ENCODE measurements at regions not wholly inside any gene's neighbourhood (a gene's known extent, or its start where the extent isn't known, plus 50 kb on each side); places are given as distances from the start of the nearest gene placed in this dataset.
"Not testable (repeated sequence)": the region's sequence is repeated elsewhere in the genome, so short reads cannot be mapped to it uniquely, and the experiment has no call there.

GRCh38 chr1:189220750-189221149, 1256.9 kb downstream of the BRINP3 start:
- DNase-seq = no peak
- H3K27ac ChIP-seq (ENCODE audit: low read length) = no peak overlapping the region
- no peaks in the 10 kb centered on the region for H3K36me3 ChIP-seq (ENCODE audit: control insufficient read depth, insufficient read depth, low read length)
- no peak overlapping the region for H3K4me3 ChIP-seq (ENCODE audit: low read length)
- no peaks in the 10 kb centered on the region for H3K9me3 ChIP-seq (replicated peaks; ENCODE audit: control insufficient read depth, low read depth, low read length)
- WGBS (ENCODE audit: insufficient coverage) = no CpG with 5 or more reads among the region's 1 CpG
- no peaks in the 10 kb centered on the region for H3K27me3 ChIP-seq (ENCODE audit: control insufficient read depth, insufficient read depth, low read length)
- no peaks in the 10 kb centered on the region for H3K4me1 ChIP-seq (ENCODE audit: control insufficient read depth, insufficient read depth, low read length)

GRCh38 chr1:189225794-189226145, 1251.9 kb downstream of the BRINP3 start:
- not testable (repeated sequence) for H3K27me3 ChIP-seq (ENCODE audit: control insufficient read depth, insufficient read depth, low read length); DNase-seq; H3K9me3 ChIP-seq (replicated peaks; ENCODE audit: control insufficient read depth, low read depth, low read length); H3K27ac ChIP-seq (ENCODE audit: low read length); H3K4me3 ChIP-seq (ENCODE audit: low read length); H3K4me1 ChIP-seq (ENCODE audit: control insufficient read depth, insufficient read depth, low read length); H3K36me3 ChIP-seq (ENCODE audit: control insufficient read depth, insufficient read depth, low read length)
- 94% methylated on average over 20 of the region's 28 CpGs for WGBS (ENCODE audit: insufficient coverage)

GRCh38 chr1:189226779-189227178, 1250.9 kb downstream of the BRINP3 start:
- WGBS (ENCODE audit: insufficient coverage) = 71% methylated on average over 1 of the region's 1 CpG
- Histone ChIP-seq H3K9me3 (replicated peaks; ENCODE audit: control insufficient read depth, low read depth, low read length) (no peaks in the 10 kb centered on the region), H3K36me3 (ENCODE audit: control insufficient read depth, insufficient read depth, low read length) (no peaks in the 10 kb centered on the region), H3K4me1 (ENCODE audit: control insufficient read depth, insufficient read depth, low read length) (no peaks in the 10 kb centered on the region), H3K27ac (ENCODE audit: low read length) (no peak overlapping the region), H3K4me3 (ENCODE audit: low read length) (no peak overlapping the region), H3K27me3 (ENCODE audit: control insufficient read depth, insufficient read depth, low read length) (no peaks in the 10 kb centered on the region)
- no peak for DNase-seq

- no peak for DNase-seq
- Histone ChIP-seq H3K4me1 (ENCODE audit: control insufficient read depth, insufficient read depth, low read length) (no peaks in the 10 kb centered on the region), H3K27ac (ENCODE audit: low read length) (no peak overlapping the region), H3K4me3 (ENCODE audit: low read length) (no peak overlapping the region), H3K27me3 (ENCODE audit: control insufficient read depth, insufficient read depth, low read length) (no peaks in the 10 kb centered on the region), H3K36me3 (ENCODE audit: control insufficient read depth, insufficient read depth, low read length) (no peaks in the 10 kb centered on the region), H3K9me3 (replicated peaks; ENCODE audit: control insufficient read depth, low read depth, low read length) (no peaks in the 10 kb centered on the region)
- WGBS (ENCODE audit: insufficient coverage) = 87% methylated on average over 3 of the region's 3 CpGs
These were observed 1240.7 kb downstream of the BRINP3 start for GRCh38 chr1:189237008-189237407.

GRCh38 chr1:189253601-189254350, 1223.9 kb downstream of the BRINP3 start:
- Histone ChIP-seq H3K27me3 (ENCODE audit: control insufficient read depth, insufficient read depth, low read length) (no peaks in the 10 kb centered on the region), H3K36me3 (ENCODE audit: control insufficient read depth, insufficient read depth, low read length) (no peaks in the 10 kb centered on the region), H3K9me3 (replicated peaks; ENCODE audit: control insufficient read depth, low read depth, low read length) (no peaks in the 10 kb centered on the region), H3K4me1 (ENCODE audit: control insufficient read depth, insufficient read depth, low read length) (no peaks in the 10 kb centered on the region), H3K27ac (ENCODE audit: low read length) (no peak overlapping the region), H3K4me3 (ENCODE audit: low read length) (no peak overlapping the region)
- no peak for DNase-seq
- 80% methylated on average over 1 of the region's 18 CpGs for WGBS (ENCODE audit: insufficient coverage)

- H3K27me3 ChIP-seq (ENCODE audit: control insufficient read depth, insufficient read depth, low read length); H3K36me3 ChIP-seq (ENCODE audit: control insufficient read depth, insufficient read depth, low read length); H3K9me3 ChIP-seq (replicated peaks; ENCODE audit: control insufficient read depth, low read depth, low read length); H3K27ac ChIP-seq (ENCODE audit: low read length); H3K4me1 ChIP-seq (ENCODE audit: control insufficient read depth, insufficient read depth, low read length); H3K4me3 ChIP-seq (ENCODE audit: low read length); DNase-seq: not testable (repeated sequence)
- no CpG with 5 or more reads among the region's 1 CpG for WGBS (ENCODE audit: insufficient coverage)
These were observed 1216.5 kb downstream of the BRINP3 start for GRCh38 chr1:189261128-189261527.

- Histone ChIP-seq H3K27me3 (ENCODE audit: control insufficient read depth, insufficient read depth, low read length) (no peaks in the 10 kb centered on the region), H3K4me1 (ENCODE audit: control insufficient read depth, insufficient read depth, low read length) (no peaks in the 10 kb centered on the region), H3K36me3 (ENCODE audit: control insufficient read depth, insufficient read depth, low read length) (no peaks in the 10 kb centered on the region), H3K4me3 (ENCODE audit: low read length) (no peak overlapping the region), H3K27ac (ENCODE audit: low read length) (no peak overlapping the region), H3K9me3 (replicated peaks; ENCODE audit: control insufficient read depth, low read depth, low read length) (peaks cover 26% of the 10 kb centered on the region)
- DNase-seq = no peak
- WGBS (ENCODE audit: insufficient coverage) = 83% methylated on average over 2 of the region's 2 CpGs
These were observed 1208.7 kb downstream of the BRINP3 start for GRCh38 chr1:189269011-189269410.

GRCh38 chr1:189274267-189274666, 1203.4 kb downstream of the BRINP3 start:
- Histone ChIP-seq H3K4me1 (ENCODE audit: control insufficient read depth, insufficient read depth, low read length) (no peaks in the 10 kb centered on the region), H3K27ac (ENCODE audit: low read length) (no peak overlapping the region), H3K27me3 (ENCODE audit: control insufficient read depth, insufficient read depth, low read length) (no peaks in the 10 kb centered on the region), H3K9me3 (replicated peaks; ENCODE audit: control insufficient read depth, low read depth, low read length) (peaks cover 8% of the 10 kb centered on the region), H3K4me3 (ENCODE audit: low read length) (no peak overlapping the region), H3K36me3 (ENCODE audit: control insufficient read depth, insufficient read depth, low read length) (no peaks in the 10 kb centered on the region)
- WGBS (ENCODE audit: insufficient coverage) = no CpG with 5 or more reads among the region's 1 CpG
- no peak for DNase-seq

GRCh38 chr1:189275796-189276195, 1201.9 kb downstream of the BRINP3 start:
- H3K4me3 ChIP-seq (ENCODE audit: low read length) = no peak overlapping the region
- H3K9me3 ChIP-seq (replicated peaks; ENCODE audit: control insufficient read depth, low read depth, low read length) = peaks cover 2% of the 10 kb centered on the region
- WGBS (ENCODE audit: insufficient coverage) = no CpG with 5 or more reads among the region's 1 CpG
- H3K27ac ChIP-seq (ENCODE audit: low read length) = no peak overlapping the region
- DNase-seq = peak; percentile 81
- H3K4me1 ChIP-seq (ENCODE audit: control insufficient read depth, insufficient read depth, low read length) = no peaks in the 10 kb centered on the region
- H3K36me3 ChIP-seq (ENCODE audit: control insufficient read depth, insufficient read depth, low read length) = no peaks in the 10 kb centered on the region
- no peaks in the 10 kb centered on the region for H3K27me3 ChIP-seq (ENCODE audit: control insufficient read depth, insufficient read depth, low read length)

- H3K4me1 ChIP-seq (ENCODE audit: control insufficient read depth, insufficient read depth, low read length) = no peaks in the 10 kb centered on the region
- H3K36me3 ChIP-seq (ENCODE audit: control insufficient read depth, insufficient read depth, low read length) = no peaks in the 10 kb centered on the region
- no peak overlapping the region for H3K27ac ChIP-seq (ENCODE audit: low read length)
- WGBS (ENCODE audit: insufficient coverage) = no CpG with 5 or more reads among the region's 3 CpGs
- no peak for DNase-seq
- no peaks in the 10 kb centered on the region for H3K27me3 ChIP-seq (ENCODE audit: control insufficient read depth, insufficient read depth, low read length)
- no peak overlapping the region for H3K4me3 ChIP-seq (ENCODE audit: low read length)
- no peaks in the 10 kb centered on the region for H3K9me3 ChIP-seq (replicated peaks; ENCODE audit: control insufficient read depth, low read depth, low read length)
These were observed 1188.3 kb downstream of the BRINP3 start for GRCh38 chr1:189289346-189289745.

- no peak overlapping the region for H3K4me3 ChIP-seq (ENCODE audit: low read length)
- no peak overlapping the region for H3K27ac ChIP-seq (ENCODE audit: low read length)
- H3K27me3 ChIP-seq (ENCODE audit: control insufficient read depth, insufficient read depth, low read length) = no peaks in the 10 kb centered on the region
- 44% methylated on average over 2 of the region's 4 CpGs for WGBS (ENCODE audit: insufficient coverage)
- DNase-seq = no peak
- no peaks in the 10 kb centered on the region for H3K36me3 ChIP-seq (ENCODE audit: control insufficient read depth, insufficient read depth, low read length)
- no peaks in the 10 kb centered on the region for H3K4me1 ChIP-seq (ENCODE audit: control insufficient read depth, insufficient read depth, low read length)
- H3K9me3 ChIP-seq (replicated peaks; ENCODE audit: control insufficient read depth, low read depth, low read length) = no peaks in the 10 kb centered on the region
These were observed 1176.4 kb downstream of the BRINP3 start for GRCh38 chr1:189301235-189301634.

Data from muscle of leg (tissue), 3 donors.